ENCODE measurements at regions not wholly inside any gene's neighbourhood (a gene's known extent, or its start where the extent isn't known, plus 50 kb on each side); places are given as distances from the start of the nearest gene placed in this dataset.
A peak's percentile ranks its signal among the peaks of the same experiment; 100 is the strongest.

- no peak for DNase-seq (ENCODE audit: low read depth)
Observed at GRCh38 chr7:96410126-96410839, 88.4 kb upstream of the SLC25A13 start.

GRCh38 chr7:96408881-96409280 is 87.0 kb upstream of the SLC25A13 start:
- no peak for DNase-seq (ENCODE audit: low read depth)

DNA sequence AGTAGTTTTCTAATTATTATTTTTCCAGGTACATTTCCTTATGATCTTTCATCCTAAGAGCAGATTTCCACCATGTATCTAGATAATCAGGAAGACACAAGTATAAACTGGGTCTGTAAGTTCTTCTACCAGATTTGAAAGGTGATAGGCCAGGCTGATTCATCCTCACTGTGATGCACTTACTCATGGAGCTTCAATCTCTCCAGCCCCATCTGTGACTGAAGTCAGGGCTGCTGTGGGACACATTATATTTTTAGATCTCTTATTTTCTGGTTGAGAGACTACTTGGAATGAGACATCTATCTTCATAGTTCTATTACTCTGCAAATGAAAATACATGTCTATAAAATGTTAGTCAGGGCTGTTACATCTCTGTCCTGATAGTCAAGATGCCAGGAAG is 85.5 kb upstream of the SLC25A13 start:
- DNase-seq (ENCODE audit: low read depth) = peak; percentile 34

GRCh38 chr7:96402913-96403312 is 81.0 kb upstream of the SLC25A13 start:
- DNase-seq (ENCODE audit: low read depth) = no peak

GRCh38 chr7:96401200-96401599 is 79.3 kb upstream of the SLC25A13 start:
- DNase-seq (ENCODE audit: low read depth) = no peak

DNA sequence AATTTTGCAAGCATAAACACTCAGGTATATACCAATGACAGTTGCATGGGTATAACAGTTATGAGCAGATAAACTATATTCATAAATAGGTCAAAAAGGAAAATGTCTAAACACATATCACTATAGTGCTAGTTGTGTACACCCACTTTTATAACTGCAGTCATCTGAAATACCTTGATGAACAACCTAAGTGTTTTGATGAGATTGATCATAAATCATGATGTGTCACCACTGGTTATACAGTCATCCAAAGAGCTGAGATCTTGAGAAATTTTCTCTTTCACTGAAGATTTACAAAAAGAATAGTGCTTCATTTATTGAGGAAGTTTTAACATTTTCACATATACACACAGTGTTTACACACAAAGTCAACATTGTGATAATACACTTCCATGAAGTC is 78.6 kb upstream of the SLC25A13 start:
- DNase-seq (ENCODE audit: low read depth) = no peak

DNA sequence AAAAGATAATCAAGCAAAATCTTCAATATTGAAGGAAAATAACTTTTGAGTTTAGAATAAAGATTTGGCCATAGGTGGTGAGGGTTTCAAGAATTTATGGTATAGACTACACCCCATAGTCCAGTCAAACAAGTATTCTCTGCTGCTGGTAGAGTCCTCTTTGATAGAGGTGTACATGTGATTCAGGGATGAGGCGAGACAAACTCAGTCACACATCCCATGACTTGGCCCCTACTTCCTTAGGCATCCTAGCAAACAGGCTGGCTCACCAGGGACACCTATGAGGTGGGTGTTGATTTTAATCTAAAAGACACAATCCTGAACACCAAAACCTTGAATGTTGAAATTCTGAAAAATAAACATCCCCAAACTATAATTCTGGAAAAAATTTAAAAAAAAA is 78.1 kb upstream of the SLC25A13 start:
- DNase-seq (ENCODE audit: low read depth) = no peak

DNA sequence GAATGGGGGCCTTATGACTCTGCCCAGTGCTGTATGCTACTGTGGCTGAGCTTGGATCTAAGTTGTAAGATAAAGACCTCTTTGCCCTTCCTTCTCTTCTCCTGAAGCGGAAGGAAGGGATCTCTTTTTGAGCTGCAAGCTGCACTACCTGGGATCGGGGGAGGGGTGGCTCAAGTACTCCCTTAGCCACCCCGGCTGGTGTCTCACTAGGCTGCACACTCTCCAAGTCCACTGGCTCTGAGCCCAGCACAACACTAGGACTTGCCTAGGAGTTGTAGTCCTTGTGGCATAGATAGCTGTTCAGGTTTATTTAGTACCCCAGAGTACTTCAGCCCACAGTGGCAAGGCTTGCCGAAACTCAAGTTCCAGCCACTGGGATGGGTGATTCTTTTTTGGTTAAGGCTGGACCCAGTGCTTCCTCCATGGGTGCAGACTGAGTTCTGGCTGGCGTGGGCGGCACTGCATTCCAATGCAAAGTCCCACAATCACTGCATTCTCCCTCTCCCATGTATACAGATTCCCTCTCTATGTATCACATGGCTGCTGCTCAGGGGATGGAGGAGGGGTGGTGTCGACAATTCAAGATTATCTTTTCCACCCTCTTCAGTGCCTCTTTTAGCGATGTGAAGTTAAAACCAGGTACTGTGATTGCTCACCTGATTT is 76.2 kb upstream of the SLC25A13 start:
- peak; percentile 3 for DNase-seq (ENCODE audit: low read depth)

GRCh38 chr7:96388620-96389383 is 66.9 kb upstream of the SLC25A13 start:
- DNase-seq (ENCODE audit: low read depth) = peak; percentile 74

DNA sequence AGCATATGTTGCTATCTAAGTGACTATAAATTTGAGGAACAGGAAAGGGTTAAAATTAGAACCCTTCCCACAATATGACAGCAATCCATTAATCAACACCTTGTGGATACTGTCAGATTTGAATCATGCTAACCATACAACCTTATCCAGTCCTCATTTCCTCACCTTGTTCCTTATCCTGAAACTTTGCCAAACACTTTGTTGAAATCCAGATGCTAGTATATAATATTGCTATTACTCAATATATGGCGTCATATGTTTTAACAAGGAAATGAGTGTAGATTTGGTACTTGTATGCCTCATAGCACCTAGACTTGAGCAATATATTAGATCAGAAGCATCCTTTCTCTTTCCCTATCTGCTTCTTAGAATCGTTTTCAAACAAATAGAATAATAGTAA is 66.3 kb upstream of the SLC25A13 start:
- DNase-seq (ENCODE audit: low read depth) = peak; percentile 42

GRCh38 chr7:96380111-96380512 is 58.2 kb upstream of the SLC25A13 start:
- DNase-seq (ENCODE audit: low read depth) = no peak

DNA sequence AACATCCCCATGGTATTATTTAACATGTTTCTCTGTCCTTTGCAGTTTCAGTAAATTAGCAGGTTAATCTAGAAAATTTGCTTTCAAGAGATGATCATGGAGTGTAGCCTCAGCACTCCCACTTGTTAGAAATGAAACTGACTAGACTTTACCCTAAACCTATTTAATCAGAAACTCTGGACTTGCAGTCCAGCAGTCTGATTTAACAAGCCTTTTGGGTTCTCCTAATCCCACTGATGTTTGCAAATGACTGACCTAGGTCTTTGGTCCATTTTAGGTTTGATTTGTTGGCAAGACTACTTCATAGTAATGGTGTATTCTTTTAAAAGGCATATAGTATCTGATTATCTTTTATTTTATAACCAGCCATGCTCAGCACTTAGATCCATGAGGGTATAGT is 55.5 kb upstream of the SLC25A13 start:
- no peak for DNase-seq (ENCODE audit: low read depth)
